HG03575 (cell line): ENCODE measurements at regions not wholly inside any gene's neighbourhood (a gene's known extent, or its start where the extent isn't known, plus 50 kb on each side); places are given as distances from the start of the nearest gene placed in this dataset.

ENCODE experiments used
- ATAC-seq: cut with Tn5 transposase; IDR thresholded peaks from one replicate; pipeline ENCODE4 v1.9.1; 2021; ENCODE audit not compliant: unreplicated experiment, insufficient number of reproducible peaks, low FRiP score; ENCODE audit errors: extremely low read depth

- no peak for ATAC-seq
Measured at GRCh38 chr10:79018521-79019011, 50.2 kb upstream of the ZMIZ1 start.
